Activated CD4-positive, alpha-beta T cell treated with anti-CD3 and anti-CD28 coated beads for 36 hours (primary cell): ENCODE measurements at regions not wholly inside any gene's neighbourhood (a gene's known extent, or its start where the extent isn't known, plus 50 kb on each side); places are given as distances from the start of the nearest gene placed in this dataset.

ENCODE experiments used
- ATAC-seq: fragments of 200-7000 bp; cut with Tn5 transposase; one replicate; pipeline ENCODE4 v1.10.0; 2021; ENCODE audit warnings: mild to moderate bottlenecking, moderate library complexity
- CTCF ChIA-PET: fragments of 350-600 bp; sonication (Branson Sonifier 250); formaldehyde crosslinking; loops from one replicate; lab custom pipeline; 2021; ENCODE audit warnings: antibody characterized with exemption; lab: Charles Lee
- POLR2A ChIA-PET: fragments of 350-600 bp; sonication (Branson Sonifier 250); formaldehyde crosslinking; loops from one replicate; lab custom pipeline; 2021; ENCODE audit warnings: antibody characterized with exemption, inconsistent platforms; lab: Charles Lee
- DNase-seq: peaks from one replicate; pipeline ENCODE4 v3.0.0-alpha.2; 2020
- H3K27ac Mint-ChIP-seq: one replicate; pipeline ENCODE4 v1.8.0; 2021; ENCODE audit warnings: mixed read lengths
- H3K27me3 Mint-ChIP-seq: one replicate; pipeline ENCODE4 v1.8.0; 2021; ENCODE audit warnings: mixed read lengths
- H3K36me3 Mint-ChIP-seq: one replicate; pipeline ENCODE4 v1.8.0; 2021; ENCODE audit warnings: low read depth, mixed read lengths
- H3K4me1 Mint-ChIP-seq: one replicate; pipeline ENCODE4 v1.8.0; 2021; ENCODE audit warnings: mixed read lengths
- H3K4me3 Mint-ChIP-seq: one replicate; pipeline ENCODE4 v1.8.0; 2021; ENCODE audit warnings: mild to moderate bottlenecking, moderate library complexity, mixed read lengths
- H3K9me3 Mint-ChIP-seq: one replicate; pipeline ENCODE4 v1.8.0; 2021; ENCODE audit warnings: low read depth, mixed read lengths
- intact Hi-C, 2 experiments: fragments of 100-400 bp; cut with DNase I in 1 of 2; cut with micrococcal nuclease in 1 of 2; formaldehyde crosslinking; loops; one replicate each; pipeline versions ENCODE4 v1.14.2 to v1.15.1; 2022 to 2024; cut with DNase I, micrococcal nuclease

- ChIA-PET POLR2A (no interaction called here), CTCF (no interaction called here)
- Mint-ChIP-seq H3K4me1 (no peaks in the 10 kb centered on the region), H3K9me3 (no peaks in the 10 kb centered on the region), H3K27me3 (peaks cover 3% of the 10 kb centered on the region), H3K4me3 (no peak overlapping the region), H3K36me3 (no peaks in the 10 kb centered on the region), H3K27ac (no peak overlapping the region)
- DNase-seq = no peak
- intact Hi-C loops = no loop called here
- no peak for ATAC-seq
These were observed 64.4 kb upstream of the COL21A1 start for GRCh38 chr6:56311533-56312448.

DNA sequence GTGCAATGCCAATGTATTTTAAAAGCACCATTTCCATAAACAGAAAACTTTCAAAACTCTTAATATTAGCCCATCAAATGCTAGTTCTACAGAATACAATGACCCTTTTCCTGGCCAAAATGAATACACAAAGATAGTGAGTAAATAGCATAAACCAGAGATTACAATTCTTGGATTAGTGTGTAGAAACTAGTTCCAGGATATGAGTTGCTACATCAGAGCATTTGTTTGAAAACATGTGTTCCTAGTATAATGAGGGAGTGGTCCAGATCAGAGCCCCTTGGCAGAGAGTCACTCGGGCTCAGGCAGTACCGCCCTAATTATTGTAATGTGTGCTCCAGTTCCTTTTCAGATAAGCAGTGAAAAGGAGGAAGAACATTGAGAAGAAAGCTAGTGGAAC is 63.7 kb upstream of the COL21A1 start:
- intact Hi-C loops = no loop called here
- CTCF ChIA-PET = no interaction called here
- ATAC-seq (no peak), DNase-seq (no peak)
- Mint-ChIP-seq H3K4me3 (no peak overlapping the region), H3K27ac (no peak overlapping the region), H3K36me3 (no peaks in the 10 kb centered on the region), H3K4me1 (no peaks in the 10 kb centered on the region), H3K9me3 (peaks cover 1% of the 10 kb centered on the region), H3K27me3 (peaks cover 5% of the 10 kb centered on the region)
- POLR2A ChIA-PET = no interaction called here

GRCh38 chr6:56310241-56310640 is 62.9 kb upstream of the COL21A1 start:
- no peaks in the 10 kb centered on the region for H3K36me3 Mint-ChIP-seq
- ATAC-seq (no peak), DNase-seq (no peak)
- no peaks in the 10 kb centered on the region for H3K4me1 Mint-ChIP-seq
- peaks cover 5% of the 10 kb centered on the region for H3K27me3 Mint-ChIP-seq
- H3K27ac Mint-ChIP-seq = no peak overlapping the region
- ChIA-PET CTCF (no interaction called here), POLR2A (no interaction called here)
- H3K4me3 Mint-ChIP-seq = no peak overlapping the region
- peaks cover 1% of the 10 kb centered on the region for H3K9me3 Mint-ChIP-seq
- intact Hi-C loops = no loop called here

DNA sequence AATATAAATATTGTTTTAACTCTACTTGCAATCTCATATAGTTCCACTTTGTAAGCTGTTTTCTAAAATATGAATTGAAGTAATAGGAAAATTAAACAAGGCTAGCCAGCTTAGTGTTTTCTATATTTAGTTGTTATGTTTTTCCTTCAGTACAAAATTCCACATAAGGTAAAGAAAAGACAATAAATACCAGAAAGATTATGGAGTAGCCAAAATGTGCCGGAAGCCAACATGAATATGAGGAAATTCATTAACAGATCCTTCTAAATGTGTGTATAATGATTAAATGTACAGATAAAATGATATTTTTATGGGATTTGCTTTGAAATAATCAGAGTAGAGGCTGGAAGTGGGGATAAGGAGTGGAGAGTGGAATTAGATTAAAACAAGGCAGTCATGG is 52.5 kb upstream of the COL21A1 start:
- H3K4me1 Mint-ChIP-seq = no peaks in the 10 kb centered on the region
- no peak overlapping the region for H3K27ac Mint-ChIP-seq
- intact Hi-C loops = loop anchor here in 1 of 2 experiments (10.0 kb wide), 1 partner anchor 855 kb away; no protein-coding TSS in a partner anchor
- H3K9me3 Mint-ChIP-seq = no peaks in the 10 kb centered on the region
- DNase-seq = no peak
- ChIA-PET CTCF (no interaction called here), POLR2A (no interaction called here)
- ATAC-seq = no peak
- H3K4me3 Mint-ChIP-seq = no peak overlapping the region
- H3K27me3 Mint-ChIP-seq = no peaks in the 10 kb centered on the region
- H3K36me3 Mint-ChIP-seq = no peaks in the 10 kb centered on the region

- no peaks in the 10 kb centered on the region for H3K4me1 Mint-ChIP-seq
- H3K36me3 Mint-ChIP-seq = no peaks in the 10 kb centered on the region
- DNase-seq (no peak), ATAC-seq (no peak)
- no peak overlapping the region for H3K4me3 Mint-ChIP-seq
- ChIA-PET POLR2A (no interaction called here), CTCF (no interaction called here)
- intact Hi-C loops = loop anchor here in 1 of 2 experiments (10.0 kb wide), 1 partner anchor 853 kb away; no protein-coding TSS in a partner anchor
- H3K9me3 Mint-ChIP-seq = no peaks in the 10 kb centered on the region
- no peaks in the 10 kb centered on the region for H3K27me3 Mint-ChIP-seq
- no peak overlapping the region for H3K27ac Mint-ChIP-seq
These were observed 49.9 kb upstream of the COL21A1 start for GRCh38 chr6:56297022-56297989.
